Heart left ventricle (tissue), 16 donors: ENCODE measurements at regions not wholly inside any gene's neighbourhood (a gene's known extent, or its start where the extent isn't known, plus 50 kb on each side); places are given as distances from the start of the nearest gene placed in this dataset.

Experiments
- ATAC-seq, 4 donors: fragments of 200-7000 bp; cut with Tn5 transposase; one replicate each; pipeline ENCODE4 v1.9.1; 2020 to 2022; ENCODE audit warnings: moderate library complexity in 4 of 4, mild to moderate bottlenecking in 3 of 4, moderate number of reproducible peaks in 1 of 4
- DNase-seq, 5 donors: peaks; one replicate each; pipeline ENCODE4 v3.0.0-alpha.2; 2020
- H3K27ac ChIP-seq, 12 donors: fragments of 200-600 bp; sonication (generic) in 4 of 12; one replicate each; pipeline versions ENCODE4 v1.5.0 to v1.8.0; 2016 to 2022; ENCODE audit warnings: mild to moderate bottlenecking in 2 of 12
- H3K27me3 ChIP-seq, 9 donors: fragments of 200-600 bp; sonication (generic) in 2 of 9; one replicate each; pipeline versions ENCODE4 v1.5.1 to v1.8.0; 2016 to 2022; ENCODE audit warnings: mild to moderate bottlenecking in 3 of 9
- H3K36me3 ChIP-seq, 9 donors: fragments of 200-600 bp; sonication (generic) in 2 of 9; one replicate each; pipeline versions ENCODE4 v1.5.0 to v1.8.0; 2018 to 2022; ENCODE audit warnings: mild to moderate bottlenecking in 2 of 9
- H3K4me1 ChIP-seq, 12 donors: fragments of 200-600 bp; sonication (generic) in 4 of 12; one replicate each; pipeline versions ENCODE4 v1.5.0 to v1.8.0; 2016 to 2022; ENCODE audit warnings: mild to moderate bottlenecking in 3 of 12
- H3K4me3 ChIP-seq, 12 donors: fragments of 200-600 bp; sonication (generic) in 4 of 12; one replicate each; pipeline versions ENCODE4 v1.5.0 to v1.8.0; 2017 to 2022; ENCODE audit warnings: mild to moderate bottlenecking in 9 of 12, moderate library complexity in 4 of 12
- H3K9me3 ChIP-seq, 12 donors: fragments of 200-600 bp; sonication (generic) in 4 of 12; one replicate each; pipeline versions ENCODE4 v1.5.0 to v1.8.0; 2016 to 2022; ENCODE audit warnings: mild to moderate bottlenecking in 1 of 12
- CTCF ChIP-seq, 12 donors: fragments of 200-600 bp; sonication (generic) in 4 of 12; IDR thresholded peaks; one replicate each; pipeline versions ENCODE4 v1.5.0 to v1.8.0; 2018 to 2022; ENCODE audit warnings: antibody characterized with exemption in 12 of 12, mild to moderate bottlenecking in 5 of 12
- POLR2A ChIP-seq, 2 donors: fragments of 450-650 bp; IDR thresholded peaks; one replicate each; pipeline ENCODE4 v1.6.1; 2017; ENCODE audit warnings: antibody characterized with exemption in 2 of 2, mild to moderate bottlenecking in 2 of 2, moderate library complexity in 2 of 2
- WGBS, 4 donors: extraction: QIAGEN DNeasy Blood & Tissue Kit in 2 of 4; methylation state at CpG; one replicate each; pipeline versions ENCODE4 v1.1.5 to v1.1.7; 2013 to 2018; 5-methylcytosine and 5-hydroxymethylcytosine counted together
- intact Hi-C, 10 donors: fragments of 100-400 bp; cut with DNase I; formaldehyde crosslinking; loops; one replicate each; pipeline versions ENCODE4 v1.11.1 to v1.14.2; 2022
- donor health status: ischemic (EF 13 %, LVEDD 7.1; RV severe dilation, severe dysfunction).
- donor health status: healthy with polysubstance abuse.
- donor health status: DM: no; HTN: yes; CAD: no.
- donor health status: DM: no; HTN: no; CAD: no.
- donor health status: ischemic (EF 25% LVEDD 6.9; RV normal size, moderate dysfunction).
- donor health status: ischemic (EF 25% LVEDD 5.7; RV mildly dilated, moderate dysfunction).
- donor health status: healthy.
- donor health status: DM: yes; HTN: yes; CAD: no.
- donor health status: ischemic (EF 35%, LVEDD 5.7; RV mildly dilated, moderate dysfunction).
- donor health status: nonischemic (EF 11% LVEDD 7.7; RV severe dilation, severe dysfunction).
- donor health status: DM: yes; HTN: yes; CAD: no.
- donor health status: PGD.
- donor health status: ischemic (EF 29% LVEDD 5.4; RV normal size, mild dysfunction).
- donor health status: nonischemic (EF 23%, LVEDD 6.1; RV moderate dilation, normal function).

DNA sequence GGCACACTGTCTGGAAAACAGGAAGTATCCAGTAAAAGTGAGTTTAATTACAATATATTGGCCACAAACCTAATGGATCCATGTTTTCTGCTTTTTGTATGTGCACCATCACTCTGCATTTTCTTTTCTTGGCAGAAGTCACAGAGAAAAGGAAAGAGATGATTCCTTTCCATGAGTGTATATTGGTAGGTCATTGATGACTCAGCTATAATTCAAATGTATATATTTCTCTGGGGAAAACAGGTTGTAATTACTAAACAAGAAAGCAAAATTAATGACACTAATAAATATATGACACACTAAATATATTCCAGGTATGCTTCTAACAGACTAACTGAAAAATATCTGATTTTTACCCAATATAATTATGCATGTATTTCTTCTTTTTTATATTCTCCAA lies 105.9 kb upstream of the PCDH15 start:
- Histone ChIP-seq H3K4me1 (no peaks in the 10 kb centered on the region), H3K4me3 (no peak overlapping the region), H3K27me3 (no peaks in the 10 kb centered on the region), H3K9me3 (no peaks in the 10 kb centered on the region), H3K27ac (no peak overlapping the region), H3K36me3 (no peaks in the 10 kb centered on the region)
- intact Hi-C loops, result no loop called here
- ATAC-seq, result no peak
- TF ChIP-seq CTCF (IDR thresholded peaks at IDR 0.05) (no peak), POLR2A (IDR thresholded peaks at IDR 0.05) (no peak)
- DNase-seq, result no peak

- TF ChIP-seq CTCF (IDR thresholded peaks at IDR 0.05) (no peak), POLR2A (IDR thresholded peaks at IDR 0.05) (no peak)
- intact Hi-C loops, result no loop called here
- no peaks in the 10 kb centered on the region for H3K36me3 ChIP-seq
- no peaks in the 10 kb centered on the region for H3K4me1 ChIP-seq
- ATAC-seq, result no peak
- DNase-seq, result no peak
- H3K27me3 ChIP-seq, result no peaks in the 10 kb centered on the region
- no peak overlapping the region for H3K4me3 ChIP-seq
- no peak overlapping the region for H3K27ac ChIP-seq
- no peaks in the 10 kb centered on the region for H3K9me3 ChIP-seq
- 68 to 74% (median 73%) methylated on average over 2 of the region's 2 CpGs for WGBS, 4 donors
Measured at GRCh38 chr10:54905578-54906192, 104.7 kb upstream of the PCDH15 start.

DNA sequence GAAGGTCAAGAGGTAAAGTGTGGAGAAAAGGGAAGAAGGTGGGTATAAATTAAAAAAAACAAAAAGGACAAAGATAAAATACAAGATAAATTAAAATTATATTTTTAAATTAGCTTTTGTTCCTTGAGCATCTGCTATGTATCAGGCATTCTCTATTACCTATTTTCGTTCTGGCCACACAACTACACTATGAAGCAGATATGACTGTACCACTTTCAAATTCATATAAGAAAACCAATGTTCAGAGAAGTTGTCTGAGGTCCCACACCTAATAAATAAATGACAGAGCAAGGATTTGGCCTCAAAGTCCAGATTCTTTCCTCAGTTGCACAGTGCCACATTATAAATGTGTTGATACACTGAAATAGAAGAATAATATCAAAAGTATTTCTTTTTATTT lies 103.8 kb upstream of the PCDH15 start:
- ATAC-seq, result no peak
- H3K36me3 ChIP-seq, result no peaks in the 10 kb centered on the region

DNA sequence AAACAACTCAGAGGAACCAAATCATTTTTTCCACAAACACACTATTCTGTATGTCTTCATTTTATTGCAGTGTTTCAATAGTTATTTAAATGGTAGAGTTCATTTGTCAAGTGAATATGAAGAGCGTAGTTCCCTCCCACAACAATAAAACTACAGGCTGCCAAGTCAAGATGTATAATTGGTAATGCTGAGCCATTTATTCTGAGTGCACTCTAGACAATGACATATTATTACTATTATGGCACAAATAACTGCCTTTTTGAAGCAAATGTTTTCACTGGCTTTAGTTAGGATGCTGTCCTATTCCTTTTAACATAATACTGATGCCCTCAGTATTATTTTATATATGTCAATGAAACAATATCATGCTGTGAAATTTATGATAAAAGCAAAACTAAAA lies 102.7 kb upstream of the PCDH15 start:
- WGBS, 4 donors, result 71 to 84% (median 75%) methylated on average over 1 of the region's 1 CpG
- Histone ChIP-seq H3K9me3 (no peaks in the 10 kb centered on the region), H3K4me3 (no peak overlapping the region), H3K4me1 (no peaks in the 10 kb centered on the region), H3K27ac (no peak overlapping the region), H3K27me3 (no peaks in the 10 kb centered on the region), H3K36me3 (no peaks in the 10 kb centered on the region)
- DNase-seq, result no peak
- TF ChIP-seq CTCF (IDR thresholded peaks at IDR 0.05) (no peak), POLR2A (IDR thresholded peaks at IDR 0.05) (no peak)
- intact Hi-C loops, result no loop called here
- ATAC-seq, result no peak

More for the DNA sequence above, 103.8 kb upstream of the PCDH15 start:
- intact Hi-C loops, result no loop called here
- DNase-seq, result no peak
- Histone ChIP-seq H3K9me3 (no peaks in the 10 kb centered on the region), H3K27ac (no peak overlapping the region), H3K27me3 (no peaks in the 10 kb centered on the region), H3K4me1 (no peaks in the 10 kb centered on the region), H3K4me3 (no peak overlapping the region)
- TF ChIP-seq POLR2A (IDR thresholded peaks at IDR 0.05), result no peak
- no peak for TF ChIP-seq CTCF (IDR thresholded peaks at IDR 0.05)
- 55 to 79% (median 67%) methylated on average over 1 of the region's 1 CpG for WGBS, 4 donors
